ENCODE measurements at regions not wholly inside any gene's neighbourhood (a gene's known extent, or its start where the extent isn't known, plus 50 kb on each side); places are given as distances from the start of the nearest gene placed in this dataset.

- H3K27me3 ChIP-seq (ENCODE audit: control insufficient read depth, insufficient read depth, low read length): no peaks in the 10 kb centered on the region
- intact Hi-C loops (cut with micrococcal nuclease; ENCODE audit: unreplicated experiment): no loop called here
- POLR2A ChIA-PET: no interaction called here
- CTCF ChIA-PET: no interaction called here
- H3K4me1 ChIP-seq (ENCODE audit: control insufficient read depth, insufficient read depth, low read length): no peaks in the 10 kb centered on the region
- DNase-seq (ENCODE audit: low read depth, low spot score) (no peak), ATAC-seq (no peak)
- no TSS peak for BruUV-seq (replicated peaks)
- TF ChIP-seq TCF7L2 (IDR thresholded peaks at IDR 0.05; ENCODE audit: low read depth, low read length) (no peak), SIN3A (IDR thresholded peaks at IDR 0.05; ENCODE audit: borderline replicate concordance, insufficient read depth, low read depth, low read length) (no peak), POLR2AphosphoS5 (IDR thresholded peaks at IDR 0.05; ENCODE audit: low read depth, low read length) (no peak), REST (IDR thresholded peaks at IDR 0.05; ENCODE audit: insufficient read depth in 1 of 2, low read depth in 2 of 2, low read length in 1 of 2) (no peak)
- TF ChIP-seq, protein P1, sequence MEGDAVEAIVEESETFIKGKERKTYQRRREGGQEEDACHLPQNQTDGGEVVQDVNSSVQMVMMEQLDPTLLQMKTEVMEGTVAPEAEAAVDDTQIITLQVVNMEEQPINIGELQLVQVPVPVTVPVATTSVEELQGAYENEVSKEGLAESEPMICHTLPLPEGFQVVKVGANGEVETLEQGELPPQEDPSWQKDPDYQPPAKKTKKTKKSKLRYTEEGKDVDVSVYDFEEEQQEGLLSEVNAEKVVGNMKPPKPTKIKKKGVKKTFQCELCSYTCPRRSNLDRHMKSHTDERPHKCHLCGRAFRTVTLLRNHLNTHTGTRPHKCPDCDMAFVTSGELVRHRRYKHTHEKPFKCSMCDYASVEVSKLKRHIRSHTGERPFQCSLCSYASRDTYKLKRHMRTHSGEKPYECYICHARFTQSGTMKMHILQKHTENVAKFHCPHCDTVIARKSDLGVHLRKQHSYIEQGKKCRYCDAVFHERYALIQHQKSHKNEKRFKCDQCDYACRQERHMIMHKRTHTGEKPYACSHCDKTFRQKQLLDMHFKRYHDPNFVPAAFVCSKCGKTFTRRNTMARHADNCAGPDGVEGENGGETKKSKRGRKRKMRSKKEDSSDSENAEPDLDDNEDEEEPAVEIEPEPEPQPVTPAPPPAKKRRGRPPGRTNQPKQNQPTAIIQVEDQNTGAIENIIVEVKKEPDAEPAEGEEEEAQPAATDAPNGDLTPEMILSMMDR (IDR thresholded peaks at IDR 0.05): no peak
- no peak overlapping the region for H3K4me3 ChIP-seq (ENCODE audit: low read depth in 2 of 2, low read length in 2 of 2)
- H3K27ac ChIP-seq (ENCODE audit: low read length): no peak overlapping the region
- in situ Hi-C loops (cut with HindIII; ENCODE audit: low pct_unique_long_range_greater_than_20kb, low sequenced_read_pairs): no loop called here
- no peaks in the 10 kb centered on the region for H3K9me3 ChIP-seq (ENCODE audit: control insufficient read depth, insufficient read depth, low read depth, low read length)
- no peaks in the 10 kb centered on the region for H3K36me3 ChIP-seq (ENCODE audit: control insufficient read depth, insufficient read depth, low read length)
Measured at GRCh38 chr2:76501641-76502040, 790.9 kb upstream of the GCFC2 start.

GRCh38 chr2:76498360-76498759, 787.6 kb upstream of the GCFC2 start:
- no TSS peak for BruUV-seq (replicated peaks)
- POLR2A ChIA-PET: no interaction called here
- no peak for ATAC-seq
- CTCF ChIA-PET: no interaction called here
- no peak for DNase-seq (ENCODE audit: low read depth, low spot score)
- in situ Hi-C loops (cut with HindIII; ENCODE audit: low pct_unique_long_range_greater_than_20kb, low sequenced_read_pairs): no loop called here
- Histone ChIP-seq H3K4me1 (ENCODE audit: control insufficient read depth, insufficient read depth, low read length) (no peaks in the 10 kb centered on the region), H3K27me3 (ENCODE audit: control insufficient read depth, insufficient read depth, low read length) (no peaks in the 10 kb centered on the region), H3K36me3 (ENCODE audit: control insufficient read depth, insufficient read depth, low read length) (no peaks in the 10 kb centered on the region), H3K27ac (ENCODE audit: low read length) (no peak overlapping the region), H3K9me3 (ENCODE audit: control insufficient read depth, insufficient read depth, low read depth, low read length) (no peaks in the 10 kb centered on the region), H3K4me3 (ENCODE audit: low read depth in 2 of 2, low read length in 2 of 2) (no peak overlapping the region)
- intact Hi-C loops (cut with micrococcal nuclease; ENCODE audit: unreplicated experiment): no loop called here
- no peak for TF ChIP-seq TCF7L2 (IDR thresholded peaks at IDR 0.05; ENCODE audit: low read depth, low read length)
- no peak for TF ChIP-seq POLR2AphosphoS5 (IDR thresholded peaks at IDR 0.05; ENCODE audit: low read depth, low read length)
- no peak for TF ChIP-seq REST (IDR thresholded peaks at IDR 0.05; ENCODE audit: insufficient read depth in 1 of 2, low read depth in 2 of 2, low read length in 1 of 2)
- TF ChIP-seq, protein P1 (IDR thresholded peaks at IDR 0.05): no peak

Data from Panc1 (cell line).